ENCODE measurements at regions not wholly inside any gene's neighbourhood (a gene's known extent, or its start where the extent isn't known, plus 50 kb on each side); places are given as distances from the start of the nearest gene placed in this dataset.

GRCh38 chr2:121164042-121164441, 121.0 kb downstream of the TFCP2L1 start:
- FAIRE-seq, result no peak
- no peak for DNase-seq (ENCODE audit: low read depth, low spot score)
- Histone ChIP-seq H3K27ac (ENCODE audit: insufficient read depth, low read depth, low read length) (no peak overlapping the region), H3K4me2 (ENCODE audit: insufficient read depth, low read length) (no peak overlapping the region), H3K79me2 (ENCODE audit: control insufficient read depth, insufficient read depth, low read length) (no peaks in the 10 kb centered on the region), H3K4me3 (replicated peaks in 1 of 3; ENCODE audit: insufficient read depth in 1 of 3, low read depth in 1 of 3, low read length in 3 of 3) (no peak overlapping the region), H3K4me1 (ENCODE audit: control insufficient read depth, extremely low read depth, insufficient read depth, low read length) (no peaks in the 10 kb centered on the region), H3K27me3 (ENCODE audit: control insufficient read depth in 2 of 2, insufficient read depth in 2 of 2, low read length in 2 of 2) (no peaks in the 10 kb centered on the region), H3K9ac (replicated peaks; ENCODE audit: extremely low read depth, insufficient read depth, low read length) (no peak overlapping the region), H2AFZ (ENCODE audit: low read depth, low read length) (no peak overlapping the region), H3K9me3 (replicated peaks; ENCODE audit: control insufficient read depth, insufficient read depth, low read length) (no peaks in the 10 kb centered on the region), H4K20me1 (replicated peaks; ENCODE audit: control insufficient read depth, extremely low read depth, insufficient read depth, low read length) (no peaks in the 10 kb centered on the region), H3K9me1 (replicated peaks; ENCODE audit: control insufficient read depth, extremely low read depth, insufficient read depth, low read length) (no peaks in the 10 kb centered on the region), H3K36me3 (ENCODE audit: control insufficient read depth in 2 of 2, extremely low read depth in 1 of 2, insufficient read depth in 2 of 2, low read length in 2 of 2) (no peaks in the 10 kb centered on the region)
- ChIA-PET POLR2A (no interaction called here), CTCF (no interaction called here)
- intact Hi-C loops (cut with micrococcal nuclease), result no loop called here
- dilution Hi-C loops (cut with MboI; ENCODE audit: extremely low pct_ligation_motif_present, low sequenced_read_pairs), result no loop called here
- BruUV-seq (replicated peaks), result no TSS peak
- TF ChIP-seq CTCF (IDR thresholded peaks at IDR 0.05; ENCODE audit: extremely low read depth in 1 of 2, insufficient read depth in 1 of 2, low read depth in 1 of 2, low read length in 2 of 2), result no peak
- TF ChIP-seq MAX (IDR thresholded peaks at IDR 0.05; ENCODE audit: insufficient read depth, insufficient read length), result no peak
- TF ChIP-seq POLR2AphosphoS5 (IDR thresholded peaks at IDR 0.05; ENCODE audit: insufficient read depth, low read depth, low read length), result no peak
- no peak for TF ChIP-seq MYC (IDR thresholded peaks at IDR 0.05; ENCODE audit: low read depth, low read length)
- no peak for TF ChIP-seq EZH2 (IDR thresholded peaks at IDR 0.05; ENCODE audit: borderline replicate concordance, low read depth, low read length, severe bottlenecking)
- TF ChIP-seq FOS (IDR thresholded peaks at IDR 0.05; ENCODE audit: borderline replicate concordance, insufficient read depth, low read length), result no peak
- no peak for TF ChIP-seq JUN (IDR thresholded peaks at IDR 0.05; ENCODE audit: borderline replicate concordance, insufficient read depth, insufficient read length, low read depth)
- TF ChIP-seq POLR2A (IDR thresholded peaks at IDR 0.05; ENCODE audit: low read depth, low read length), result no peak
- no peak for TF ChIP-seq GATA2 (IDR thresholded peaks at IDR 0.05; ENCODE audit: insufficient read depth, insufficient read length, low read depth, low read length)
